ENCODE measurements at regions not wholly inside any gene's neighbourhood (a gene's known extent, or its start where the extent isn't known, plus 50 kb on each side); places are given as distances from the start of the nearest gene placed in this dataset.

DNA sequence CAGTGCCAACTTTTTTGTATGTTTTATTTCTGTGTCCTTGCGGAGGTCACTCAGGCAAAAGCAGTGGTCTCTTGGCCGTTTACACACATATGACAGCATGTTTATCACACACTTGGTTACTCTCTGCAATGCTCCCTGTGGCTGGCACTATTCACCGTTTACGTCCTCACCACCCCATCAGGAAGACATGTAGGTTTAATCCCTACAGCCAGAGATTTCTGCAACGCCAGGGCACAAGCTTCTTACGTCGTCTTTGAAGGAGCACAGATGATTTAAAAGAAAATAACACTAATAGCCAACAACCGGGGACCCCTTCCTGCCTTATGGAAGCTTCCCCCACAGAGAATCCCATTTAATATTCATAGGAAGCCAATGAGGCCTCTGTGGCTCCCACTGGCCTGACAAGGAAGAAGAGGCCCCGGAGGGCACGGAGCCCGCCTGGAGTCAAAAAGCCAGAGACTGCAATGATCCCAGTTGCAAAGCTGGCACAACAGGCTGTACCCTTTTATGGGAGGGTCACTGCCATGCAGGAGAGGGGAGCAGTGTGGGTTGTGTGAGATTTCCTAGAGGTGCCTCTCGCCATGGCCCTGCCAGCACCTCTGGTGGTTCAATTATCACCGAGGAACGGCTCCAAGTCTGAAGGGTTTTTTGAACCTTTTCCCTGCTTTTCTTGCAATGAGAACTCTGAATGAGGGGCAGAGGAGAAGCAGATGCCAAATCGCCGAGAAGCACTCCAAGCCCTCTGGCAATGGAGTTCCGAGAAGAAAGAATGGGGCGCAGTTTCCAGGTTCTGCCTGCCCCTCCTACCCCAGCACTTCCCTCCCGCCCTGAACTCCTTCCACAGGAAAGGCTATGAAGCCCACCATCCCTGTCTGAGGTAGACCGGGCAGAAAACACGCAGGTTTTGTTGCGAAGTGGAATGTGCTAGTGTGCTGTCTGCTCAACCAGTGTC is 96.2 kb downstream of the THBS2 start:
- TF ChIP-seq, protein P1, sequence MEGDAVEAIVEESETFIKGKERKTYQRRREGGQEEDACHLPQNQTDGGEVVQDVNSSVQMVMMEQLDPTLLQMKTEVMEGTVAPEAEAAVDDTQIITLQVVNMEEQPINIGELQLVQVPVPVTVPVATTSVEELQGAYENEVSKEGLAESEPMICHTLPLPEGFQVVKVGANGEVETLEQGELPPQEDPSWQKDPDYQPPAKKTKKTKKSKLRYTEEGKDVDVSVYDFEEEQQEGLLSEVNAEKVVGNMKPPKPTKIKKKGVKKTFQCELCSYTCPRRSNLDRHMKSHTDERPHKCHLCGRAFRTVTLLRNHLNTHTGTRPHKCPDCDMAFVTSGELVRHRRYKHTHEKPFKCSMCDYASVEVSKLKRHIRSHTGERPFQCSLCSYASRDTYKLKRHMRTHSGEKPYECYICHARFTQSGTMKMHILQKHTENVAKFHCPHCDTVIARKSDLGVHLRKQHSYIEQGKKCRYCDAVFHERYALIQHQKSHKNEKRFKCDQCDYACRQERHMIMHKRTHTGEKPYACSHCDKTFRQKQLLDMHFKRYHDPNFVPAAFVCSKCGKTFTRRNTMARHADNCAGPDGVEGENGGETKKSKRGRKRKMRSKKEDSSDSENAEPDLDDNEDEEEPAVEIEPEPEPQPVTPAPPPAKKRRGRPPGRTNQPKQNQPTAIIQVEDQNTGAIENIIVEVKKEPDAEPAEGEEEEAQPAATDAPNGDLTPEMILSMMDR (IDR thresholded peaks at IDR 0.05; ENCODE audit: insufficient read depth, low read depth, low read length, missing control alignments) = no peak
- no peak for DNase-seq (ENCODE audit: low read depth)
- H3K4me3 ChIP-seq (ENCODE audit: low read length) = no peak overlapping the region

DNA sequence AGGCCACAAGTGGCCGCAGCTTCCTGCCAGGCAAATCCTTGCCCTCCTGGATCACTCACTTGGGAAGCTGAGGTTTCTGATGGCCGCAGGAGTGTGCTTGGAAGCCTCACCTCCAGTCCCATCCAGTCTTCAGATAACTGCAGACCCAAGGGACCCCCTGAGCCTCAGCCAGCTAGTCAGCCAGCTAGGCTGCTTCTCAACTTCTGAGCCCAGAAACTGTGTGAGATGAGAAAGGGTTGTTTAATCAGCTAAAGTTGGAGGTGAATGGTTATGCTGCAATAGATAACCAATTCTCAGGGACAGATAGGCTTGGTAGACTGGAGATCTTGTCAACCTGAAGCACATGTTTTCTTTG is 96.9 kb downstream of the THBS2 start:
- TF ChIP-seq, protein P1 (IDR thresholded peaks at IDR 0.05; ENCODE audit: insufficient read depth, low read depth, low read length, missing control alignments) = no peak
- no peak for DNase-seq (ENCODE audit: low read depth)
- H3K4me3 ChIP-seq (ENCODE audit: low read length) = no peak overlapping the region

DNA sequence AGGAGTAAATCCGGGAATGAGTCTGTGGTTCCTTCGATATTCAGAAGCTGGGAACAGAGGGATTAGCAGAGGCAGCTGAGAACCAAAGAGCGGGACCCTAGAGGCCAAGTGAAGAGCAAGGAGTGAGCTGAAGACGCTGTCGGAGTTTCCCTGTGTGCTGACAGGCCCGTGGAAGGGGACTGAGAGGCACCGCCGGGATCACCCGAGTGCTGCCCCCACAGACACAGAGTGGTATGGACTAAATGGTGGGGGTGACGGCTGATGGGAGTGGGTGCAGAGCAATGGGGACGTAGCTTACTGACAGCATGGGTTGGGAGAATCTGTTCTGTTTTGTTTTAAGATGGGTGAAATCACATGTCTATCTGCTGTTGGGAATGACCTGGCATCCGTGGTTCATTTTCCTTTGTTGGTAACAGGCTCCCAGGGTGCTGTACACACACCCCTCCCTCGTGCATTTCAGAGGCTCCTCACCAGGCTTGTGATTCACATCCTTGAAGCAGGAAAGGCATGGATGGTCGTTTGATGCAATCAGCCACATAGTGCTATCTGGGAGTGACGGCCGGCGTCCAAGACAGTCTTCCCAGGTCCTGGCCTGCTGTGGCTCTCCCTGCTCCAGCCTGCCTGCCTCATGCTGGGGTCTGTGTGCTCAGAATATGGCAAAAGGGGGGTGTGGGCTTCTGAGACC is 97.4 kb downstream of the THBS2 start:
- TF ChIP-seq, protein P1 (IDR thresholded peaks at IDR 0.05; ENCODE audit: insufficient read depth, low read depth, low read length, missing control alignments) = no peak
- DNase-seq (ENCODE audit: low read depth) = no peak
- H3K4me3 ChIP-seq (ENCODE audit: low read length) = no peak overlapping the region

DNA sequence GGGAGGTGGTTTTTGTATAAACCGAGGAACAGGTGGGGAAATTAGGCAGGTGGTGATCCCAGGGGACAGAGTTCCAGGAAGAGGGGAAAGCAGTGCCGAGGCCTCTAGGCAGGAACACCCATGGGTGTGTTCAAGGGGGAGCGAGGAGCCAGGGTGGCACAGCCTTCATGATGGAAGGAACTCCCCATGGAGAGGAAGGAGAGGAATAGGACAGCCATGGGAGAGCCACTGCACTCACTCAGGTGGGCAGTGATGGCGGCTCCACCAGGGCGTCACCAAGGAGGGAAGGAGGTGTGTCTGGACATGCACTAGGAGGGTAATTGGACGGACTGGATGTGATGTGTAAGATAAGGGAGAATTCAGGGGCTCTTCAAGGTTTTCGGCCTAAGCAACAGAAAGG is 98.2 kb downstream of the THBS2 start:
- TF ChIP-seq, protein P1 (IDR thresholded peaks at IDR 0.05; ENCODE audit: insufficient read depth, low read depth, low read length, missing control alignments) = no peak
- H3K4me3 ChIP-seq (ENCODE audit: low read length) = no peak overlapping the region
- DNase-seq (ENCODE audit: low read depth) = no peak

DNA sequence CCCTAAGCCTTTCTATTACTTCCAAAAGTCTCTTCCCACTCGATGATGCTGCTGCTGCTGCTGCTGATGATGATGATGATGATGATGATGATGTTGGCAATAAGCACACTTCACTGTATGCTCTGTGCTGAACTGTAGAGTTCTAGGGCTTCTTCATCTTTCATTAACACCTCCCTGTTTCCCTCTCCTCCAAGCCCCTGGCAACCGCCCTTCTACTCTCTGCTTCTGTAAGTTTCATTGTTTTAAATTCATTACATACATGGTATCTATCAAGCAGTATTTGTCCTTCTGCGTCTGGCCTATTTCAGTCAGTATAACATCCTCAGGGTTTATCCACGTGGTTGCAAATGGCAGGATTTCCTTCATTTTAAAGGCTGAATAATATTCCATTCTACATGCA is 100.2 kb downstream of the THBS2 start:
- no peak overlapping the region for H3K4me3 ChIP-seq (ENCODE audit: low read length)
- TF ChIP-seq, protein P1 (IDR thresholded peaks at IDR 0.05; ENCODE audit: insufficient read depth, low read depth, low read length, missing control alignments) = no peak
- DNase-seq (ENCODE audit: low read depth) = no peak

DNA sequence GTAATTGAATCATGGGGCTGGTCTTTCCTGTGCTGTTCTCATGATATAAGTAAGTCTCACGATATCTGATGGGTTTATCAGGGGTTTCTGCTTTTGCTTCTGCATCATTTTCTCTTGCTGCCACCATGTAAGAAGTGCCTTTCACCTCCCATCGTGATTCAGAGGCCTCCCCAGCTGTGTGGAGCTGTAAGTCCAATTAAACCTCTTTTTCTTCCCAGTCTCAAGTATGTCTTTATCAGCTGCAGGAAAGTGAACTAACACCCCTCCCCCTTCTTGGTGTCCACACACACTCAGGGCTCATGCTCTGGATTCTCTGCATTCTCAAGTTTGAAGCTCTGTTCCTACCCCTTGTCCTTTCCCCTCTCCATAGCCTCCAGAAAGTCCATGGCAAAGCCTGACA is 107.1 kb downstream of the THBS2 start:
- TF ChIP-seq, protein P1 (IDR thresholded peaks at IDR 0.05; ENCODE audit: insufficient read depth, low read depth, low read length, missing control alignments) = no peak
- H3K4me3 ChIP-seq (ENCODE audit: low read length) = no peak overlapping the region
- no peak for DNase-seq (ENCODE audit: low read depth)

Data from epithelial cell of esophagus (primary cell).